ENCODE measurements at regions not wholly inside any gene's neighbourhood (a gene's known extent, or its start where the extent isn't known, plus 50 kb on each side); places are given as distances from the start of the nearest gene placed in this dataset.
"Not testable (repeated sequence)": the region's sequence is repeated elsewhere in the genome, so short reads cannot be mapped to it uniquely, and the experiment has no call there.

DNA sequence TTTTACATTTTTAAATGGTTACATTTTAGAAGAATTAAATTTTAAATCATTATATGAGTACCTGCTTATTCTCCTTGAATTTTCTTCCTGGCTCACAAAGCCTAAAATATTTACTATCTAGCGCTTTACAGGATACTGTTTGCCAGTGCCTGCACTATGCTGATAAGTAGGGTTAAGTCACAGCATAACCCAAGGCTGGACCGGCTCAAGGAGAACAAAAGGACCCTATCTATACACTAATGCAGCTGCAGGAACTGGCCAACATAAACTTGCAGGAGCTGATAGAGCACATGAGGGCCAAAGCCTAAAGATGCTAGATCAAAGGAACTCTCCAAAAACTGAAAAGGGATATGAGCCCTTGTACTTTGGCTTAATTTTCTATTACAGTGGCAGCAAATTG, 1086.9 kb upstream of the TMPRSS15 start:
- H3K4me3 Mint-ChIP-seq = no peak overlapping the region
- H3K27me3 Mint-ChIP-seq = no peaks in the 10 kb centered on the region
- no peak overlapping the region for H3K27ac Mint-ChIP-seq
- DNase-seq (ENCODE audit: low spot score in 2 of 2) (no peak), ATAC-seq (ENCODE audit: low read depth) (no peak)
- no peaks in the 10 kb centered on the region for H3K36me3 Mint-ChIP-seq
- peaks cover 2% of the 10 kb centered on the region for H3K9me3 Mint-ChIP-seq
- H3K4me1 Mint-ChIP-seq = no peaks in the 10 kb centered on the region

GRCh38 chr21:19493437-19494241, 1090.1 kb upstream of the TMPRSS15 start:
- not testable (repeated sequence) for H3K36me3 Mint-ChIP-seq; ATAC-seq (ENCODE audit: low read depth); DNase-seq (ENCODE audit: low spot score in 2 of 2); H3K4me3 Mint-ChIP-seq; H3K27ac Mint-ChIP-seq; H3K9me3 Mint-ChIP-seq; H3K4me1 Mint-ChIP-seq; H3K27me3 Mint-ChIP-seq

- no peak overlapping the region for H3K27ac Mint-ChIP-seq
- peaks cover 3% of the 10 kb centered on the region for H3K9me3 Mint-ChIP-seq
- no peaks in the 10 kb centered on the region for H3K27me3 Mint-ChIP-seq
- H3K36me3 Mint-ChIP-seq = no peaks in the 10 kb centered on the region
- no peaks in the 10 kb centered on the region for H3K4me1 Mint-ChIP-seq
- DNase-seq (ENCODE audit: low spot score in 2 of 2) (no peak), ATAC-seq (ENCODE audit: low read depth) (no peak)
- H3K4me3 Mint-ChIP-seq = no peak overlapping the region
Measured at GRCh38 chr21:19501115-19501514, 1097.5 kb upstream of the TMPRSS15 start.

DNA sequence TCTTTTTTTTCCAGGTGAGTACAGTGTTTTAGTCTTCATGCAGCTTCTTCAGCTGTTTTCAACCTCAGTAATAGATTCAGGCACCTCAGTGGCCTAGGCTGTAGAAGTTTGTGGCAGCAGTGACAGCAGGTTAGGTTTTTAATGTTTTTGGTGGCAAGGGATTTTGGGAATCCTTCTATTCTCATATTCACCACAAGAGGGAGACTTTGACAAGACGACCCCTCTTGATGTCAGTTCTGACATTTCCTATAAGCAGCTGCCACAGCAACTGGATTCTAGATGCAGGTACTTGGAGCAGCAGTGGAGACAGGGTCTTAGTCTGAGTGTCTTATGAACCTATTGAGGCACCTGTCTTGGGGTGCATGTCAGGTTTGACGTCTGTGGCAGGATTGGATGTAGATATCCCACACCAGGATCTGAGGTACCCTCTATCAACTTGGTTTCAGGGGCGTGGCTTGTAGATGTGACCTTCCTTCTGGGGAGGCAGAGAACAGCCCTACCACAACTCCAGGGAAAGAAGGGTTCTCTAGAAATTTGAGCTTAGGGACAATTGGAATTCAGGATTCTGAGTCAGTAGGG, 1104.2 kb upstream of the TMPRSS15 start:
- H3K4me1 Mint-ChIP-seq = no peaks in the 10 kb centered on the region
- no peaks in the 10 kb centered on the region for H3K36me3 Mint-ChIP-seq
- H3K27ac Mint-ChIP-seq = no peak overlapping the region
- ATAC-seq (ENCODE audit: low read depth) (no peak), DNase-seq (ENCODE audit: low spot score in 2 of 2) (no peak)
- H3K27me3 Mint-ChIP-seq = no peaks in the 10 kb centered on the region
- H3K4me3 Mint-ChIP-seq = no peak overlapping the region
- peaks cover 1% of the 10 kb centered on the region for H3K9me3 Mint-ChIP-seq

- Mint-ChIP-seq H3K36me3 (no peaks in the 10 kb centered on the region), H3K27ac (no peak overlapping the region)
Measured at GRCh38 chr21:19508442-19508841, 1104.9 kb upstream of the TMPRSS15 start.

GRCh38 chr21:19508844-19509243, 1105.3 kb upstream of the TMPRSS15 start:
- Mint-ChIP-seq H3K27ac (no peak overlapping the region), H3K4me3 (no peak overlapping the region), H3K36me3 (no peaks in the 10 kb centered on the region), H3K4me1 (no peaks in the 10 kb centered on the region), H3K9me3 (peaks cover 1% of the 10 kb centered on the region), H3K27me3 (no peaks in the 10 kb centered on the region)
- ATAC-seq (ENCODE audit: low read depth) = no peak
- no peak for DNase-seq (ENCODE audit: low spot score in 2 of 2)

More at GRCh38 chr21:19508442-19508841, 1104.9 kb upstream of the TMPRSS15 start:
- H3K9me3 Mint-ChIP-seq = peaks cover 1% of the 10 kb centered on the region
- H3K4me3 Mint-ChIP-seq = no peak overlapping the region
- no peaks in the 10 kb centered on the region for H3K4me1 Mint-ChIP-seq
- ATAC-seq (ENCODE audit: low read depth) (no peak), DNase-seq (ENCODE audit: low spot score in 2 of 2) (no peak)
- no peaks in the 10 kb centered on the region for H3K27me3 Mint-ChIP-seq

DNA sequence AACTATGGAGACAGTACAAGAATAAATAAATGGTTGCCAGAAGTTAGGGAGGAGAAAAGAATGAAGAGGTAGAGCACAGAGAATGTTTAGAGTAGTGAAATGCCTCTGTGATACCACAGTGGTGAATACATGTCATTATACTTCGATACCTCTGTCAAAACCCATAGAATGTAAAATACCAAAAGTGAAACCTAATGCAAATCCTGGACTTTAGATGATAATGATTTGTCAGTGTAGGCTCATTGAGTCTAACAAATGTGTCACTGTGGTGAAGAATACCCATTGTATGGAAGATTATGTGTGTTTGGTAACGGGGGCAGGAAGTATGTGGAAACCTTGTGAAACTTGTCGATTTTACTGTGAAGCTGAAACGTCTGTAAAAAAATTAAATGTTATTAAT, 1106.5 kb upstream of the TMPRSS15 start:
- peaks cover 2% of the 10 kb centered on the region for H3K9me3 Mint-ChIP-seq
- DNase-seq (ENCODE audit: low spot score in 2 of 2) (no peak), ATAC-seq (ENCODE audit: low read depth) (no peak)
- no peaks in the 10 kb centered on the region for H3K4me1 Mint-ChIP-seq
- H3K4me3 Mint-ChIP-seq = no peak overlapping the region
- H3K36me3 Mint-ChIP-seq = no peaks in the 10 kb centered on the region
- no peak overlapping the region for H3K27ac Mint-ChIP-seq
- no peaks in the 10 kb centered on the region for H3K27me3 Mint-ChIP-seq

- ATAC-seq (ENCODE audit: low read depth) (no peak), DNase-seq (ENCODE audit: low spot score in 2 of 2) (no peak)
- Mint-ChIP-seq H3K27ac (no peak overlapping the region), H3K9me3 (peaks cover 2% of the 10 kb centered on the region), H3K4me3 (no peak overlapping the region), H3K36me3 (no peaks in the 10 kb centered on the region), H3K27me3 (no peaks in the 10 kb centered on the region), H3K4me1 (no peaks in the 10 kb centered on the region)
Measured at GRCh38 chr21:19510653-19511052, 1107.1 kb upstream of the TMPRSS15 start.

- Mint-ChIP-seq H3K4me3 (no peak overlapping the region), H3K27me3 (no peaks in the 10 kb centered on the region), H3K4me1 (no peaks in the 10 kb centered on the region), H3K9me3 (peaks cover 4% of the 10 kb centered on the region), H3K36me3 (no peaks in the 10 kb centered on the region), H3K27ac (no peak overlapping the region)
- DNase-seq (ENCODE audit: low spot score in 2 of 2) (no peak), ATAC-seq (ENCODE audit: low read depth) (no peak)
Measured at GRCh38 chr21:19522381-19522780, 1118.8 kb upstream of the TMPRSS15 start.

- Mint-ChIP-seq H3K4me1 (no peaks in the 10 kb centered on the region), H3K9me3 (peaks cover 4% of the 10 kb centered on the region), H3K4me3 (no peak overlapping the region), H3K36me3 (no peaks in the 10 kb centered on the region), H3K27me3 (no peaks in the 10 kb centered on the region), H3K27ac (no peak overlapping the region)
- DNase-seq (ENCODE audit: low spot score in 2 of 2) (no peak), ATAC-seq (ENCODE audit: low read depth) (no peak)
Measured at GRCh38 chr21:19523061-19523460, 1119.5 kb upstream of the TMPRSS15 start.

GRCh38 chr21:19523746-19524145, 1120.2 kb upstream of the TMPRSS15 start:
- Mint-ChIP-seq H3K27ac (no peak overlapping the region), H3K9me3 (peaks cover 4% of the 10 kb centered on the region), H3K36me3 (no peaks in the 10 kb centered on the region), H3K27me3 (no peaks in the 10 kb centered on the region), H3K4me3 (no peak overlapping the region), H3K4me1 (no peaks in the 10 kb centered on the region)
- DNase-seq (ENCODE audit: low spot score in 2 of 2) (no peak), ATAC-seq (ENCODE audit: low read depth) (no peak)

GRCh38 chr21:19529031-19529430, 1125.4 kb upstream of the TMPRSS15 start:
- DNase-seq (ENCODE audit: low spot score in 2 of 2) = no peak
- no peaks in the 10 kb centered on the region for H3K27me3 Mint-ChIP-seq
- no peaks in the 10 kb centered on the region for H3K36me3 Mint-ChIP-seq
- H3K4me3 Mint-ChIP-seq = no peak overlapping the region
- H3K4me1 Mint-ChIP-seq = no peaks in the 10 kb centered on the region
- H3K27ac Mint-ChIP-seq = no peak overlapping the region
- ATAC-seq (ENCODE audit: low read depth) = no peak
- peaks cover 4% of the 10 kb centered on the region for H3K9me3 Mint-ChIP-seq

DNA sequence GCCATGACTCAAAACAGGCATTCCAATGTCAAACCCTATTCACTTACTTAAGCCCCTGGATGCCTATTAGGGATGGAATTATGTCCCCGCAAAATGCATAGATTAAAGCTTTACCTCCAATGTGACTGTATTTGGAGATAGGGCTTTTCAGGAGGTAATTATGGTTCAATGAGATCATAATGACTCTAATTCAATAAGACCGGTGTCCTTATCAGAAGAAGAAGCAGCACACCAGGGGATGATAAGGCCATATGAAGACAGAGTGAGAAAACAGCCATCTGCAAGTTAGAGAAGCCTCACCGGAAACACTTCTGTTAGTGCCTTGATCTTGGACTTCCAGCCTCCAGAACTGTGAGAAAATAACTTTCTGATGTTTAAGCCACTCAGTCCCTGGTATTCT, 1131.8 kb upstream of the TMPRSS15 start:
- no peaks in the 10 kb centered on the region for H3K27me3 Mint-ChIP-seq
- ATAC-seq (ENCODE audit: low read depth) (no peak), DNase-seq (ENCODE audit: low spot score in 2 of 2) (no peak)
- no peaks in the 10 kb centered on the region for H3K4me1 Mint-ChIP-seq
- H3K27ac Mint-ChIP-seq = no peak overlapping the region
- no peaks in the 10 kb centered on the region for H3K9me3 Mint-ChIP-seq
- no peaks in the 10 kb centered on the region for H3K36me3 Mint-ChIP-seq
- H3K4me3 Mint-ChIP-seq = no peak overlapping the region

DNA sequence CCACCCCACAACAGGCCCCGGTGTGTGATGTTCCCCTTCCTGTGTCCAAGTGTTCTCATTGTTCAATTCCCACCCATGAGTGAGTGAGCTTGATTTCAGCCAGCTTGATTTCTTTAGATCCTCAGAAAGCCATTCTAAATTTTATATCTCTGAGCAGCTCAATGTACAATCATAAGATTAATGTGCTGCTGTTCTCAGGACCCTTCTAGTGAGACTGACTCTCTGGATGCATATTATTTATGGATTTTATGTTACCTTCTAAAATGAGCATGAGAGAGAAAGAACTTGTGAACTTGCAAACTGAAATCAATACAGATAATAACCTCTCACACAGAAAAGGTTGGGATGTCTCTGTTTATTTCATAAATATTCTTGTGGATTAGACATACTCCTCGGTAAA, 1133.5 kb upstream of the TMPRSS15 start:
- H3K4me3 Mint-ChIP-seq = no peak overlapping the region
- H3K4me1 Mint-ChIP-seq = no peaks in the 10 kb centered on the region
- no peak overlapping the region for H3K27ac Mint-ChIP-seq
- no peaks in the 10 kb centered on the region for H3K36me3 Mint-ChIP-seq
- H3K27me3 Mint-ChIP-seq = no peaks in the 10 kb centered on the region
- no peaks in the 10 kb centered on the region for H3K9me3 Mint-ChIP-seq
- DNase-seq (ENCODE audit: low spot score in 2 of 2) (no peak), ATAC-seq (ENCODE audit: low read depth) (no peak)

- Mint-ChIP-seq H3K27me3 (no peaks in the 10 kb centered on the region), H3K4me3 (no peak overlapping the region), H3K9me3 (peaks cover 5% of the 10 kb centered on the region), H3K27ac (no peak overlapping the region), H3K4me1 (no peaks in the 10 kb centered on the region), H3K36me3 (no peaks in the 10 kb centered on the region)
- ATAC-seq (ENCODE audit: low read depth) (no peak), DNase-seq (ENCODE audit: low spot score in 2 of 2) (no peak)
Measured at GRCh38 chr21:19540287-19540686, 1136.7 kb upstream of the TMPRSS15 start.
